ENCODE measurements at regions not wholly inside any gene's neighbourhood (a gene's known extent, or its start where the extent isn't known, plus 50 kb on each side); places are given as distances from the start of the nearest gene placed in this dataset.
"Not testable (repeated sequence)": the region's sequence is repeated elsewhere in the genome, so short reads cannot be mapped to it uniquely, and the experiment has no call there.

DNA sequence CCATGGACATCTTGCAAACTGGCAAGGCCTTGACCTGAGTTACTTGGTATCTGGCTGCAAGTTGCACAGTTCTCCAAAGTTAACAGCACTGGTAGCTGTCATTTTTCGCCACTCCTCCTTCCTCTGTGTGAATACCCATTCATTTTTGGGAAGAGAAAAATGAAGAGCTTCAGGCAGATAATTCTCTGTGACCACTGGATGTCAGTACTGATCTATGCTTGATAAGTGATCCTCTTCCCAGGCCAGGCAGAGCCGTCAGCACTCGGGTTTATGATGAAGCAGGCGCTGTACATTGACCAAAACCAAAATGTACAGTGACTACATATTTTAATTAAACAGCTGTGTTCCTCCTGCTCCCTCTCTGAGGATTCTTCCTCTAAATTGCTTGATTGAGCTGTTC is 55.9 kb upstream of the PDZD8 start:
- no peak for TF ChIP-seq POLR2A (IDR thresholded peaks at IDR 0.05)
- TF ChIP-seq, protein P1, sequence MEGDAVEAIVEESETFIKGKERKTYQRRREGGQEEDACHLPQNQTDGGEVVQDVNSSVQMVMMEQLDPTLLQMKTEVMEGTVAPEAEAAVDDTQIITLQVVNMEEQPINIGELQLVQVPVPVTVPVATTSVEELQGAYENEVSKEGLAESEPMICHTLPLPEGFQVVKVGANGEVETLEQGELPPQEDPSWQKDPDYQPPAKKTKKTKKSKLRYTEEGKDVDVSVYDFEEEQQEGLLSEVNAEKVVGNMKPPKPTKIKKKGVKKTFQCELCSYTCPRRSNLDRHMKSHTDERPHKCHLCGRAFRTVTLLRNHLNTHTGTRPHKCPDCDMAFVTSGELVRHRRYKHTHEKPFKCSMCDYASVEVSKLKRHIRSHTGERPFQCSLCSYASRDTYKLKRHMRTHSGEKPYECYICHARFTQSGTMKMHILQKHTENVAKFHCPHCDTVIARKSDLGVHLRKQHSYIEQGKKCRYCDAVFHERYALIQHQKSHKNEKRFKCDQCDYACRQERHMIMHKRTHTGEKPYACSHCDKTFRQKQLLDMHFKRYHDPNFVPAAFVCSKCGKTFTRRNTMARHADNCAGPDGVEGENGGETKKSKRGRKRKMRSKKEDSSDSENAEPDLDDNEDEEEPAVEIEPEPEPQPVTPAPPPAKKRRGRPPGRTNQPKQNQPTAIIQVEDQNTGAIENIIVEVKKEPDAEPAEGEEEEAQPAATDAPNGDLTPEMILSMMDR (IDR thresholded peaks at IDR 0.05), result no peak
- intact Hi-C loops (cut with DNase I; ENCODE audit: low total_unique reads), result no loop called here
- no peak overlapping the region for H3K4me3 ChIP-seq (ENCODE audit: low read depth, poor library complexity, severe bottlenecking)
- 57 to 60% methylated on average over 4 of the region's 4 CpGs for WGBS, 2 donors
- no peak for DNase-seq (ENCODE audit: low spot score in 2 of 2)

- DNase-seq (ENCODE audit: low spot score in 2 of 2); H3K4me3 ChIP-seq (ENCODE audit: low read depth, poor library complexity, severe bottlenecking); intact Hi-C loops (cut with DNase I; ENCODE audit: low total_unique reads): not testable (repeated sequence)
- WGBS, 2 donors, result 80 to 89% methylated on average over 2 of the region's 2 CpGs
Measured at GRCh38 chr10:117430535-117430934, 55.3 kb upstream of the PDZD8 start.

DNA sequence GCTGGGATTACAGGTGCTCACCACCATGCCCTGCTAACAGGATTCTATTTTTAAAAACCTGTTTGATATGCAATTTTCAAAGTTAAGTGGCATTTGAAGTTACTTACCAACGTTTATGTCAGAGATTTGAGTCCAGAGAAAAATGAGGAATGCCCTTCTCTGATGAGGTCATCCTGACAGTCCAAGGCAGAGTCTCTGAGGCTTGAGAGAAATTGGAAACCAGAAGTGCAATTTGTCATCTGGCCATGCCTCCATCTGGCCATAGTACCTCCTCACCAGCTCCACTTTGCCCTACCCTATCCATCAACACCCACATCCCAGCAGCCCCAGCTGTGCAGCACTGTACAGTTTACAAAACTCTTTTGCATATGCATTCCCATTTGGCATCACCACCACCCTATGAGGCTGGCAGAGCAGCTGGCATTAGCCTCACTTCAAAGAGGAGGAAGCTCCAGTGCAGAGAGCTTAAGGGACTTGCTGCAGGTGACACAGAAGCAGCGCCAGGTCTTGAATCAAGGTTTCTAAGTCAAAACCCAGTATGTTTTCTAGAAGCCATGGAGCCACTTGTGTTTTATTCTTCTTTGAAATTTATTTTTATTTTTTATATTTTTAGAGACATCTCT is 54.5 kb upstream of the PDZD8 start:
- WGBS, 2 donors, result 46 to 57% methylated on average over 2 of the region's 2 CpGs
- intact Hi-C loops (cut with DNase I; ENCODE audit: low total_unique reads), result no loop called here
- H3K4me3 ChIP-seq (ENCODE audit: low read depth, poor library complexity, severe bottlenecking), result no peak overlapping the region
- no peak for DNase-seq (ENCODE audit: low spot score in 2 of 2)
- TF ChIP-seq, protein P1 (IDR thresholded peaks at IDR 0.05), result no peak
- TF ChIP-seq POLR2A (IDR thresholded peaks at IDR 0.05), result no peak

DNA sequence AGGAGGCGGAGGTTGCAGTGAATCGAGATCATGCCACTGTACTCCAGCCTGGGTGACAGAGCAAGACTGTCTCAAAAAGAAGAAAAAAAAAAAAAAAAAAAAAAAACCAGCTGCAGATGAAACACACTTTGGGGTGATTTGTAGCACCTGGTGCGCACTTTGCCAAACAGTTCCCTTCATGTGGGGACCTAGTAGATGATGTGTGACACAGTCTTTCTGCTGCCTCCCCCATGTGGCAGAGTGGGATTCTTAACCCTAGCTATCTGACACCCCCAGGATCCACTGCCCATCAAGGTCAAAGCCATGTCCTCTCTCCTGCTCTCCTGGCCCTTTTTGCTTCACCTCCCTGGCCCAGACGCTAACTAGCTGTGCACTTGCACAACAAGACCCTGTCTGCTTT is 52.1 kb upstream of the PDZD8 start:
- no peak overlapping the region for H3K4me3 ChIP-seq (ENCODE audit: low read depth, poor library complexity, severe bottlenecking)
- no peak for DNase-seq (ENCODE audit: low spot score in 2 of 2)
- TF ChIP-seq, protein P1 (IDR thresholded peaks at IDR 0.05), result no peak
- TF ChIP-seq POLR2A (IDR thresholded peaks at IDR 0.05), result no peak
- 73 to 78% methylated on average over 4 of the region's 4 CpGs for WGBS, 2 donors
- intact Hi-C loops (cut with DNase I; ENCODE audit: low total_unique reads), result no loop called here

DNA sequence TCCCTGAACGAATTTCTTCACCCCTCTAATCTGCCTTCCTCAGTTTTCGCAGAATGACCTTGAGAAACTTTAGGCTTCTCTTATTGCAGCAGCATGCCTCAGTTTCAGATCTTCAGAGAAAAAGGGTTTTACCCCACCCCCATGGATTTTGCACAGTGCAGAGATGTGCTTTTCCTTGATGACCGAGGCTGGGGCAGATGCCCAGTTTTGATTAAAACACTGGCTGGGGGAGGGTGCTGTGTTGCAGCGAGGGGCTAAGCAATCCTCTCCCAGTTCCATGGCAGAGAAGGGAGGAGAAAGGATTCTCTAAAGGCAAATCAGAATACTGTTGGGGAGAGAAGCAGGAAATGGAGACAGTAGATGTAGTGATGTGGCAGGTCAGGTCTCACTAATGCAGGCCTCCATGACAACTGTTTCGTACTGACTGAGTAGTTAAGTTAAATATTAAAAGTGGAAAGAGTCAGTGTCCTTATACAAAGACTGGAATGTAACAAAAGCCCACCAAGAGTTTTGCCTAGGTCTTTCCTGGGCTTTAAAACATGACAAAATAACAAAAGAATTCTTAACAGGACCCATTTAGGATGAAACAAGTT is 50.8 kb upstream of the PDZD8 start:
- WGBS, 2 donors, result 79 to 87% methylated on average over 5 of the region's 5 CpGs
- intact Hi-C loops (cut with DNase I; ENCODE audit: low total_unique reads), result no loop called here
- DNase-seq (ENCODE audit: low spot score in 2 of 2), result no peak
- TF ChIP-seq, protein P1 (IDR thresholded peaks at IDR 0.05), result no peak
- TF ChIP-seq POLR2A (IDR thresholded peaks at IDR 0.05), result no peak
- no peak overlapping the region for H3K4me3 ChIP-seq (ENCODE audit: low read depth, poor library complexity, severe bottlenecking)

DNA sequence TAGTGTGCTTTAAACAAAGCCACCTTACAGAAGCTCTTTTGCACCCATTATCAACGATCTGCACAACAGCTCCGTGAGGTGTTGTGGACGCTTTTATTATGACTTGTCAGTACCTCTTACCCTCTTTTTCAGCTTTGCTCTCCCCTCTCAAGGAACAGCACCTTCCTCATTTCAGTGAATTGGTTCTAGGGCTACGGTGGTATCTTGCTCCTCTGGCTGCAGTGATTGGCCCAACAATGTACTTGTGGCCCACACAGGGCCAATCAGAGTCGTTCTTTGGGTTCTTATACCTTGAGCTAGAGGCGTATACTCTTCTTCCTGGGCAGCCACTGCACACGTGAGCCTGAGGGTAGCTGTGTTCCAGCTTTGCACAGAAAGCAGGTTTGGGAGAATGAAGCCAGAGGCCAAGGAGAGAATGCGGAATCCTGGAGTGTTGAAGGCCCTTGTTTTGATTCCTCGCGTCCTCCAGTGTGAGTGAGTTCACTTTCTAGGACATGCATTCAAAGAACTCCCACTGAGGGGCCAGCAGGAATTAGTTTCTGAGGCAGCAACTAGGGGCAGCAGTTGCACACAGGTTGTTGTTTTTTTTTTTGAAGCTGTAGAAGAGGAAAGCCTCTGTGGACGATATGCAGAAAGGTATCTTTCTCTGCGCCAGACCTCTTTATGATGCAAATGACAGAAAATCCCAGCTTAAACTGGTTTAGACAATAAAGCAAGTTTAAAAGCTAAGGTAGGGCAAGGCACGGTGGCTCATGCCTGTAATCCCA is 49.8 kb upstream of the PDZD8 start:
- DNase-seq (ENCODE audit: low spot score in 2 of 2), result no peak
- no peak for TF ChIP-seq POLR2A (IDR thresholded peaks at IDR 0.05)
- TF ChIP-seq, protein P1 (IDR thresholded peaks at IDR 0.05), result no peak
- WGBS, 2 donors, result 85 to 86% methylated on average over 13 of the region's 13 CpGs
- intact Hi-C loops (cut with DNase I; ENCODE audit: low total_unique reads), result no loop called here
- H3K4me3 ChIP-seq (ENCODE audit: low read depth, poor library complexity, severe bottlenecking), result no peak overlapping the region
